ENCODE measurements at regions not wholly inside any gene's neighbourhood (a gene's known extent, or its start where the extent isn't known, plus 50 kb on each side); places are given as distances from the start of the nearest gene placed in this dataset.

GRCh38 chr3:89841041-89841440 is 733.6 kb downstream of the EPHA3 start:
- no peaks in the 10 kb centered on the region for H4K20me1 ChIP-seq (replicated peaks; ENCODE audit: control insufficient read depth, extremely low read depth, insufficient read depth, low read length)
- no peaks in the 10 kb centered on the region for H3K9me1 ChIP-seq (replicated peaks; ENCODE audit: control insufficient read depth, extremely low read depth, insufficient read depth, low read length)
- H2AFZ ChIP-seq (ENCODE audit: low read depth, low read length) = no peak overlapping the region
- dilution Hi-C loops (cut with MboI; ENCODE audit: extremely low pct_ligation_motif_present, low sequenced_read_pairs) = no loop called here
- H3K4me2 ChIP-seq (ENCODE audit: insufficient read depth, low read length) = no peak overlapping the region
- intact Hi-C loops (cut with micrococcal nuclease) = no loop called here
- no peaks in the 10 kb centered on the region for H3K9me3 ChIP-seq (replicated peaks; ENCODE audit: control insufficient read depth, insufficient read depth, low read length)
- H3K4me3 ChIP-seq (replicated peaks in 1 of 3; ENCODE audit: insufficient read depth in 1 of 3, low read depth in 1 of 3, low read length in 3 of 3) = no peak overlapping the region
- TF ChIP-seq MAX (IDR thresholded peaks at IDR 0.05; ENCODE audit: insufficient read depth, insufficient read length) (no peak), MYC (IDR thresholded peaks at IDR 0.05; ENCODE audit: low read depth, low read length) (no peak), POLR2A (IDR thresholded peaks at IDR 0.05; ENCODE audit: low read depth, low read length) (no peak), EZH2 (IDR thresholded peaks at IDR 0.05; ENCODE audit: borderline replicate concordance, low read depth, low read length, severe bottlenecking) (no peak), JUN (IDR thresholded peaks at IDR 0.05; ENCODE audit: borderline replicate concordance, insufficient read depth, insufficient read length, low read depth) (no peak), FOS (IDR thresholded peaks at IDR 0.05; ENCODE audit: borderline replicate concordance, insufficient read depth, low read length) (no peak), GATA2 (IDR thresholded peaks at IDR 0.05; ENCODE audit: insufficient read depth, insufficient read length, low read depth, low read length) (no peak), POLR2AphosphoS5 (IDR thresholded peaks at IDR 0.05; ENCODE audit: insufficient read depth, low read depth, low read length) (no peak)
- TF ChIP-seq, protein P1, sequence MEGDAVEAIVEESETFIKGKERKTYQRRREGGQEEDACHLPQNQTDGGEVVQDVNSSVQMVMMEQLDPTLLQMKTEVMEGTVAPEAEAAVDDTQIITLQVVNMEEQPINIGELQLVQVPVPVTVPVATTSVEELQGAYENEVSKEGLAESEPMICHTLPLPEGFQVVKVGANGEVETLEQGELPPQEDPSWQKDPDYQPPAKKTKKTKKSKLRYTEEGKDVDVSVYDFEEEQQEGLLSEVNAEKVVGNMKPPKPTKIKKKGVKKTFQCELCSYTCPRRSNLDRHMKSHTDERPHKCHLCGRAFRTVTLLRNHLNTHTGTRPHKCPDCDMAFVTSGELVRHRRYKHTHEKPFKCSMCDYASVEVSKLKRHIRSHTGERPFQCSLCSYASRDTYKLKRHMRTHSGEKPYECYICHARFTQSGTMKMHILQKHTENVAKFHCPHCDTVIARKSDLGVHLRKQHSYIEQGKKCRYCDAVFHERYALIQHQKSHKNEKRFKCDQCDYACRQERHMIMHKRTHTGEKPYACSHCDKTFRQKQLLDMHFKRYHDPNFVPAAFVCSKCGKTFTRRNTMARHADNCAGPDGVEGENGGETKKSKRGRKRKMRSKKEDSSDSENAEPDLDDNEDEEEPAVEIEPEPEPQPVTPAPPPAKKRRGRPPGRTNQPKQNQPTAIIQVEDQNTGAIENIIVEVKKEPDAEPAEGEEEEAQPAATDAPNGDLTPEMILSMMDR (IDR thresholded peaks at IDR 0.05; ENCODE audit: extremely low read depth in 1 of 2, insufficient read depth in 1 of 2, low read depth in 1 of 2, low read length in 2 of 2) = no peak
- H3K4me1 ChIP-seq (ENCODE audit: control insufficient read depth, extremely low read depth, insufficient read depth, low read length) = no peaks in the 10 kb centered on the region
- BruUV-seq (replicated peaks) = no TSS peak
- DNase-seq (ENCODE audit: low read depth, low spot score) = no peak
- no peak overlapping the region for H3K9ac ChIP-seq (replicated peaks; ENCODE audit: extremely low read depth, insufficient read depth, low read length)
- ChIA-PET POLR2A (no interaction called here), CTCF (no interaction called here)
- no peak for FAIRE-seq
- H3K36me3 ChIP-seq (ENCODE audit: control insufficient read depth in 2 of 2, extremely low read depth in 1 of 2, insufficient read depth in 2 of 2, low read length in 2 of 2) = no peaks in the 10 kb centered on the region
- no peaks in the 10 kb centered on the region for H3K79me2 ChIP-seq (ENCODE audit: control insufficient read depth, insufficient read depth, low read length)
- H3K27me3 ChIP-seq (ENCODE audit: control insufficient read depth in 2 of 2, insufficient read depth in 2 of 2, low read length in 2 of 2) = no peaks in the 10 kb centered on the region
- H3K27ac ChIP-seq (ENCODE audit: insufficient read depth, low read depth, low read length) = no peak overlapping the region

All from endothelial cell of umbilical vein (primary cell).